IPS-20b (cell line): ENCODE measurements at regions not wholly inside any gene's neighbourhood (a gene's known extent, or its start where the extent isn't known, plus 50 kb on each side); places are given as distances from the start of the nearest gene placed in this dataset.

Experiments used
- H3K27ac ChIP-seq: one replicate; pipeline ENCODE4 v1.5.1; 2013; ENCODE audit warnings: low read length
- H3K27me3 ChIP-seq: 2 replicates; pipeline ENCODE4 v1.6.1; 2013; ENCODE audit warnings: mild to moderate bottlenecking, low read length, inconsistent platforms; ENCODE audit not compliant: insufficient read depth
- H3K36me3 ChIP-seq: 2 replicates; pipeline ENCODE4 v1.6.1; 2013; ENCODE audit warnings: low read depth, mild to moderate bottlenecking, inconsistent platforms, low read length, moderate library complexity; ENCODE audit not compliant: insufficient read depth
- H3K4me1 ChIP-seq: 2 replicates; pipeline ENCODE4 v1.6.1; 2013; ENCODE audit warnings: mild to moderate bottlenecking, control low read depth, inconsistent platforms, low read length, moderate library complexity; ENCODE audit not compliant: insufficient read depth
- H3K4me3 ChIP-seq: 2 replicates; pipeline ENCODE4 v1.5.1; 2013; ENCODE audit warnings: mild to moderate bottlenecking, low read length, inconsistent platforms
- H3K9ac ChIP-seq: 2 replicates; pipeline ENCODE4 v1.6.1; 2013; ENCODE audit warnings: low read depth, mild to moderate bottlenecking, inconsistent platforms, low read length, moderate library complexity
- H3K9me3 ChIP-seq: 2 replicates; pipeline ENCODE4 v1.6.1; 2013; ENCODE audit warnings: mild to moderate bottlenecking, low read depth, low read length, inconsistent platforms; ENCODE audit not compliant: insufficient read depth

DNA sequence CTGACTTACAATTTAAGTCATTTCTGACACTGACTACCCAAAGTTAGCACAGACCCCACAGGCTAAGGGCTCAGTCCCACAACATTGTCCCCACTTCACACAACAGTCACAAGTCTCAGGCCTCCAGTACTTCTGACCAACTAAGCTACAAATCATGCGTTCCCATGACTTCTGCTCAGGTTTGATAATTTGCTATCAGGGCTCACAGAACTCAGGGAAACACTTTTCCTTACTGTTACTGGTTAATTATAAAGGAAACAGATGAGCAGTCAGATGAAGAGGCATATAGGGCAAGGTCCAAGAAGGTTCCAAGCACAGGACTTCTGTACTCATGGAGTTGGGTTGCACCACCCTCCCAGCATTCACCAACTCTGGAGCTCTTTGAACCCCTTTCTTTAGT lies 151.2 kb upstream of the TNR start:
- H3K27me3 ChIP-seq = peaks cover 93% of the 10 kb centered on the region

DNA sequence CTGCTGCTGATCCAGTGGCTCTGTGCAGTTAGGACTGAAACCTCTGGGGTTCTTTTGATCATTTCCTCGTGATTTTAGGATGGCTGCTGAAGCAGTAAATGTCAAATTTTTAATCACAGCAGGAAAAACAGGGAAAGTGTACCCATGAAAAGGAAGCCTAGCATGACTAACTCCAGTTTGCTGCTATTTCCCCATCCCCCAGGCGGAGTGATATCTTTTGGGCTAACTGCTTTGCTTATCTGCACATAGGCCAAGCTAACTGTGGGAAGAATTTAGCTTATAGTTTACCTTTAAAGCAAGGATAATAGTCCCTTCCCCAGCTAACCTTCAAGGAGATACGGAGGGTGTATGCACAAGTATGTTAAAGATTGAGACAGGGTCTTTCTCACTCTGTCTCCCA lies 149.8 kb upstream of the TNR start:
- no peaks in the 10 kb centered on the region; the same call in 1 of the 2 replicates for H3K4me1 ChIP-seq
- no peak overlapping the region for H3K27ac ChIP-seq
- no peaks in the 10 kb centered on the region for H3K9me3 ChIP-seq
- no peak overlapping the region for H3K9ac ChIP-seq
- H3K4me3 ChIP-seq = no peak overlapping the region
- no peaks in the 10 kb centered on the region for H3K36me3 ChIP-seq
- peaks cover 93% of the 10 kb centered on the region for H3K27me3 ChIP-seq

More for the DNA sequence above, 151.2 kb upstream of the TNR start:
- no peaks in the 10 kb centered on the region for H3K36me3 ChIP-seq
- no peak overlapping the region for H3K27ac ChIP-seq
- no peak overlapping the region for H3K4me3 ChIP-seq
- no peak overlapping the region for H3K9ac ChIP-seq
- H3K9me3 ChIP-seq = no peaks in the 10 kb centered on the region
- no peaks in the 10 kb centered on the region for H3K4me1 ChIP-seq

DNA sequence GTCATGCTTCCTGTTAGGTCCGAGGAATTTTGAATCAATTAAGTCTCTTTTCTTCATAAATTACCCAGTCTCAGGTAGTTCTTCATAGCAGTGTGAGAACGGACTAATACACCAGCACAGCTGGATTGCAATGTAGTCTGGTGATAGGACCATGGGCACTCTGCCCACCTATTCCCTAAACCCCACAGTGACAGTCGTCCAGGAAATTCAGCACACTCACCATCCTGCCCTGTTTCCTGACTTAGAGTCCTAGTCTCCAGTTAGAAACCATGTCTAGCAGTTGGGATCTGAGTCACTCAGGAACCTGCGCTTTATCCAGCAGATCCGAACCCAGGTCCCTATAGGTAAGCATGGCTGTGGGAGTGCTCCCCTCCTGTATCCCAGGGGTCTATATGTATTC lies 149.3 kb upstream of the TNR start:
- Histone ChIP-seq H3K4me3 (no peak overlapping the region), H3K27me3 (peaks cover 93% of the 10 kb centered on the region), H3K36me3 (no peaks in the 10 kb centered on the region), H3K27ac (no peak overlapping the region), H3K9me3 (no peaks in the 10 kb centered on the region), H3K4me1 (no peaks in the 10 kb centered on the region; the same call in 1 of the 2 replicates), H3K9ac (no peak overlapping the region)

DNA sequence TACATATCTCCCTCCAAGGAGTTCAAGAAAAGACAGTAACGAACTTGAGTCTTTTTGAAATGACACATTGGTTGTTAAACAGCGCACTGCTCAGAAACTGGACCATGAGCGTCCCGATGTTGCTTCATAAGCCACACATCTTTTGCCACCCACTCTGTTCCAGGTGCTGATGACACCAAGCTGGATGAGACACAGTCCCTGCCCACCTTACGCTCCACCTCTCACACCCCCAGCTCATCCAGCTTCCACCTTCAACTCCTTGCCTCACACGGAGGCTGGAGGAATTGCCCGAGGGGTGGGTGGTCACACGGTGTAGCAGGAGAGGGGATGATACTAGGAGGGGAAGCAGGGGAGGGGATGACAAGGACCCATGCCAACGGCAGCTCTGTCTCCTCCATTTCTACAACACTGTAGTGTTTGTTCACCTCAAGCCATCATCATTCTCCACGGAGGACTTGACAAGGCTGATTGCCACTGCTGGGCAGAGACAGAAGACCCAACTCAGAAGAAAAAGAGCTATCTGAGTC lies 148.5 kb upstream of the TNR start:
- Histone ChIP-seq H3K27me3 (peaks cover 93% of the 10 kb centered on the region), H3K9ac (no peak overlapping the region), H3K27ac (no peak overlapping the region), H3K9me3 (no peaks in the 10 kb centered on the region), H3K4me1 (no peaks in the 10 kb centered on the region; the same call in 1 of the 2 replicates), H3K36me3 (no peaks in the 10 kb centered on the region), H3K4me3 (no peak overlapping the region)

DNA sequence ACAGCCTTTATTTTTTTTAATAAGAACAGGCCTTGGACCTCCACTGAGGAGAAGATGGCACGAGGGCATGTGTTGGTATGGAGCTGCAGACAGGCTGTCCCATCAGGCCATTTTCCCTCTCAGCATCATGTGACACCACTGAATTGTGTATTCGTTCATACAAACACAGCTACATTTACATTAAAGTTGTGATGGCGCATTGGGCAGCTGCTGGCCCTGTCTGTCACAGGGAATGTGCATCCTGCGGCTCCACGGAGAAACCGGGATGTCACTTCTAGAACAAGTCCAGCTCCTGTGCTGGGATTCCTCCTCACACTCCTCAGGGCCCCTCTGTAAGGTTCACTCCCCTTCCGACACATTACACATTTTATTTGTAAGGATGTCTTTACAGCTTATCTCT lies 147.6 kb upstream of the TNR start:
- H3K36me3 ChIP-seq = no peaks in the 10 kb centered on the region
- no peak overlapping the region for H3K9ac ChIP-seq
- H3K4me3 ChIP-seq = no peak overlapping the region
- no peak overlapping the region for H3K27ac ChIP-seq
- H3K27me3 ChIP-seq = peaks cover 96% of the 10 kb centered on the region
- no peaks in the 10 kb centered on the region; the same call in 1 of the 2 replicates for H3K4me1 ChIP-seq
- no peaks in the 10 kb centered on the region for H3K9me3 ChIP-seq

DNA sequence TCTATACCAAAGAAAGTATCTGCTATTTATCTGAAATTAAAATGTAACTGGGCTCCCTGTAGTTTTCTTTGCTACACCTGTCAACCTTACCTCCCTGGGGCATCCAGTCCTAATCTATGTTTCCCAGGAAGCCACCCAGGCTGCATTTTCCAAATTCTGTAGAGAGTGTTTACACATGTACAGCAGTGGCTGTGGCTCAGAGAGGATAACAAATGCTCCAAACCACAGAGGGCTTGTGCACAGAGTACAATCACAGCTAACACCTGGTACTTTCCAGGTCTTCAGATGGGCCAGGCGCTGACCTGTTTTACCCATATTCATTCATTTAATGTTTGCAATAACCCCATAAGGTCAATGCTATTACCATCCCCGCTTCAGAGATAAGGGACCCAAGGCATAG lies 146.5 kb upstream of the TNR start:
- Histone ChIP-seq H3K27me3 (peaks cover 92% of the 10 kb centered on the region), H3K36me3 (no peaks in the 10 kb centered on the region)

DNA sequence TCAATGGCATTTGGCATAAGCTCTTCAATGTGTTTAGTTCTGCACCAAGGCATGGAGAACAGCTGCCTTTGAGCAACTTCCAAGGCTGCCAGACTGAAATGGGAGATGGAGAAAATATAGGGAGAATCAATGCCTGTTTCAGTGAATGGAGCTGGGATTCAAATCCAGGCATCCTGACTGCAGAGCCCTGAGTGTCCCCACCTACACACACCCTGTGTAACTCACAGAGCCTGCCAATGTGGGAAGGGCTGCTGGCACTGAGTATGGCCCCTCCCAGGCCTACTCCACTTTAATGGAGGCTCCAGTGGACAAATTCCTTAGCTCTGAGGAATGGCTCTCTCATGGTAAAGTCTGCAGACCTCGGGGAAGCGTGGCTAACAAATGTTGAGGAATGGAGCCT lies 145.6 kb upstream of the TNR start:
- H3K27ac ChIP-seq = no peak overlapping the region
- H3K36me3 ChIP-seq = no peaks in the 10 kb centered on the region
- no peaks in the 10 kb centered on the region for H3K9me3 ChIP-seq
- no peak overlapping the region for H3K9ac ChIP-seq
- H3K27me3 ChIP-seq = peaks cover 83% of the 10 kb centered on the region
- no peak overlapping the region for H3K4me3 ChIP-seq
- H3K4me1 ChIP-seq = no peaks in the 10 kb centered on the region; the same call in 1 of the 2 replicates

More for the DNA sequence above, 146.5 kb upstream of the TNR start:
- Histone ChIP-seq H3K4me3 (no peak overlapping the region), H3K27ac (no peak overlapping the region), H3K9ac (no peak overlapping the region), H3K9me3 (no peaks in the 10 kb centered on the region), H3K4me1 (no peaks in the 10 kb centered on the region; the same call in 1 of the 2 replicates)

DNA sequence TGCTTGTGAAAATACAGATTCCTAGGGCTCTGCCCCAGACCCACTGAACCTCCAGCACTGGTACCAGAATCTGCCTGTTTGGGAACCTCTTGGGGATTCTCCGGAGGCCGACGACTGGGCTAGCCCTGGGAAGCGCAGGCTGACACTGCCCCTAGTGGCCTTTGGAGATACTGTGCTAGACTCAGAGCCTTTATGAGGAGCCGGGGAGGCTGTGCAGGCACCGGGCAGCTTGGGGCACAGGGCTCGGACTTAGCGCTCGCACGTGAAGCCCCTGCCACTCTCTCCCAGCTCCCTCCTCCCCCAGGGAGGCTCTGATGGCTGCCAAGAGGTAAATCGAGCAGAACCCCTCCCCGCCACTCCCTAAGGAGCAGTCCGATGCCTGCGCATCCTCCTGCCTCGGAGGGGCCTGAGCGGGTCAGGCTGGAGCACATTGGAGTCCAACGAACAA lies 144.6 kb upstream of the TNR start:
- Histone ChIP-seq H3K36me3 (no peaks in the 10 kb centered on the region), H3K27me3 (peaks cover 76% of the 10 kb centered on the region), H3K4me1 (no peaks in the 10 kb centered on the region; the same call in 1 of the 2 replicates), H3K9me3 (no peaks in the 10 kb centered on the region), H3K4me3 (peak overlapping the region; percentile 65), H3K27ac (no peak overlapping the region), H3K9ac (no peak overlapping the region)

DNA sequence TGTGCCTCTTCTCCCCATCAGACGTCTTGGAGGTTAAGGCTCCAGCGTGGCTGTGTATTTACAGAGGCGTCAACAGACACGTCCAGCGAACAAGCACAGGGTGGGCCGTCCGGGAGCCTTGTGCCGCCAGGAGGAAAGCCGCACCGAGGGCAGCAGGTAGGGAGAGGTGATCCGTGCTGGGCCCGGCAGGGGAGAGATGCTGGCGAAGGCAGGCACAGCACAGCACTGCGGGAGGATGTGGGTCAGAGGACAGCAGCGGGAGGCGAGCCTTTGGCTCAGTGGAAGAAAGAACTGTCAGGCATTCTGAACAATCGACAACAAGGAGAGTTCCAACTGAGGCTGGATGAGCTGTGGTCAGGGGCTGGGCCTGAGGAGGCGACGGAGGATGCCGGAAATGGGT lies 144.1 kb upstream of the TNR start:
- Histone ChIP-seq H3K4me1 (no peaks in the 10 kb centered on the region; the same call in 1 of the 2 replicates), H3K27me3 (peaks cover 74% of the 10 kb centered on the region), H3K27ac (no peak overlapping the region), H3K9ac (no peak overlapping the region), H3K4me3 (peak overlapping the region; percentile 65), H3K9me3 (no peaks in the 10 kb centered on the region), H3K36me3 (no peaks in the 10 kb centered on the region)

DNA sequence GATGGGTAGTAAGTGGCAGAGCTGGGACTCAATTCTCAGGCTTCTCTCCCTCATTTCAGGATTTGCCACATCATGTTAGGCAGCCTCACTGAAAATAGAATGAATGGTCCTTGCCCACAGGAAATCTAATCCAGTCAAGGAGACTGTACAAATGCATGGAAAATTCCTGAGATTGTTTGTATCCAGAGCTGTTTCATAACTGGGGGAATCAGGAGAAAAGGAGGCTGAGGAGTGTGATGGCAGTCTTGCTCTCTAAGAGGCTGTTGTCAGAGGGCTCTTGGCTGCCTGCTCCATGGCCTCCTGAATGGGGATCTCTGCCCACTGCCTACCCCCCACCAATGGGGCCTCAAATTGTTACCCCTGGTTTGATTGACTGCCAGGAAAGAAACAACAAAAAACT lies 141.9 kb upstream of the TNR start:
- Histone ChIP-seq H3K9ac (no peak overlapping the region), H3K4me1 (no peaks in the 10 kb centered on the region; the same call in 1 of the 2 replicates), H3K27ac (no peak overlapping the region), H3K36me3 (no peaks in the 10 kb centered on the region), H3K4me3 (no peak overlapping the region), H3K9me3 (no peaks in the 10 kb centered on the region), H3K27me3 (peaks cover 57% of the 10 kb centered on the region)

DNA sequence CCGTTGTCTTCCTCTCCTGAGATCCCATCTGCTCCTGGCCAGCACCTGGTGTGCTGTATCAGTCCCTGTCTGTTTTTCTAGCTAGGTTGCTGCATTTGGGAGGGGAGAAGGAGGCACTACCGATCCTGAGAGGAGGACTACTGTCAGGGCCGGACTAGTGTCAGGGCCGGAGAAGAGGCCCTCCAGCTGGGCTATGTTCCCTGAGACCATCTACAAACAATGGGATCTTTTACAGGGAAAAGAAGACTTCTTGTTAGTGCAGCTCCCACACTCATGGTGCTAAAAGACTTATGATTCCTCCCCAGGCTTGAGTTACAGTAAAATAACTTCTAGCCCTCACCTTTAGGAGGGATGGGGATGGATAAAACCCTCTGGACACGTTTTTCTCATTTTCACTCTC lies 141.0 kb upstream of the TNR start:
- Histone ChIP-seq H3K4me3 (no peak overlapping the region), H3K9ac (no peak overlapping the region), H3K36me3 (no peaks in the 10 kb centered on the region), H3K27me3 (peaks cover 47% of the 10 kb centered on the region), H3K4me1 (no peaks in the 10 kb centered on the region; the same call in 1 of the 2 replicates), H3K9me3 (no peaks in the 10 kb centered on the region), H3K27ac (no peak overlapping the region)

DNA sequence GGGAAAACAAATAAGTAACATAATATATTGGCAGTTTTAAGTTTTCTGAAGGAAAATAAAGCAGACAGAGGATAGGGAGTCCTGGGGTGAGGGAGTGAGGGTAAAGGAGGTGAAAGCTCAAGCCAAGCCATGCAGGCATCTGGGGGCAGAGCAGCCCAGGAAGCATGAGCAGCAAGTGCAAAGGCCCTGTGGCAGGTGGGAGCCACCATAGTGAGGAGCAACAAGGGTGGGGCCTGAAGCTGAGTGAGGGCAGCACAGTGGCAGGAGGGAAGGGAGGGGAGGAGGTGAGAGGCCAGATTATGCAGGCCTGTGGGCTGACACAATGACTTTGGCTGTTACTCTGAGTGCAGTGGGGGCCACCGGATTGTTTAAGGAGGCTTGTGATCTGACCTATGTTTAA lies 138.8 kb upstream of the TNR start:
- Histone ChIP-seq H3K9me3 (no peaks in the 10 kb centered on the region), H3K9ac (no peak overlapping the region), H3K4me1 (no peaks in the 10 kb centered on the region; the same call in 1 of the 2 replicates), H3K36me3 (no peaks in the 10 kb centered on the region), H3K4me3 (no peak overlapping the region), H3K27me3 (peaks cover 26% of the 10 kb centered on the region), H3K27ac (no peak overlapping the region)
